Right lobe of liver (tissue), 4 donors: ENCODE measurements at regions not wholly inside any gene's neighbourhood (a gene's known extent, or its start where the extent isn't known, plus 50 kb on each side); places are given as distances from the start of the nearest gene placed in this dataset.

Experiments used
- CTCF ChIP-seq, 4 donors: fragments of 200-600 bp in 3 of 4; fragments of 450-650 bp in 1 of 4; IDR thresholded peaks; one replicate each; pipeline versions ENCODE4 v1.5.1 to v1.8.0; 2016 to 2022; ENCODE audit warnings: antibody characterized with exemption in 4 of 4, mild to moderate bottlenecking in 2 of 4
- POLR2A ChIP-seq: fragments of 450-650 bp; IDR thresholded peaks from one replicate; pipeline ENCODE4 v1.6.1; 2017; ENCODE audit warnings: antibody characterized with exemption, mild to moderate bottlenecking
- donor health status: DM: no; HTN: no; CAD: no.
- donor health status: DM: no; HTN: no; CAD: no.
- donor health status: DM: no; HTN: yes; CAD: no.

- no peak for TF ChIP-seq CTCF (IDR thresholded peaks at IDR 0.05)
- no peak for TF ChIP-seq POLR2A
Measured at GRCh38 chr9:89972535-89972934, 367.7 kb downstream of the GADD45G start.
